ENCODE measurements at regions not wholly inside any gene's neighbourhood (a gene's known extent, or its start where the extent isn't known, plus 50 kb on each side); places are given as distances from the start of the nearest gene placed in this dataset.

- no peak for TF ChIP-seq CTCF (IDR thresholded peaks at IDR 0.05)
- no peak for TF ChIP-seq POLR2A (IDR thresholded peaks at IDR 0.05)
Measured at GRCh38 chr14:105938055-105938863, 411.9 kb downstream of the TMEM121 start.
